Small intestine (tissue), 7 donors: ENCODE measurements at regions not wholly inside any gene's neighbourhood (a gene's known extent, or its start where the extent isn't known, plus 50 kb on each side); places are given as distances from the start of the nearest gene placed in this dataset.

ENCODE experiments used
- DNase-seq, 2 donors: peaks; one replicate each; pipeline versions ENCODE4 v3.0.0 to v3.0.0-alpha.2; 2013
- FAIRE-seq: peaks from 2 replicates; lab custom pipeline; 2012; peaks lifted over from hg19 to GRCh38; lab: Jason Lieb, UNC
- H3K27ac ChIP-seq, 3 donors: one replicate each; pipeline ENCODE4 v1.5.1; 2013; ENCODE audit warnings: low read length in 2 of 3, mild to moderate bottlenecking in 2 of 3, control low read depth in 1 of 3, inconsistent platforms in 1 of 3, low read depth in 1 of 3, moderate library complexity in 1 of 3
- H3K27me3 ChIP-seq, 3 donors: one replicate each; pipeline ENCODE4 v1.6.1; 2013; ENCODE audit warnings: low read length in 3 of 3, inconsistent platforms in 1 of 3; ENCODE audit not compliant: control insufficient read depth in 3 of 3, insufficient read depth in 3 of 3
- H3K36me3 ChIP-seq, 3 donors: one replicate each; pipeline ENCODE4 v1.6.1; 2013; ENCODE audit warnings: low read length in 3 of 3, inconsistent platforms in 1 of 3, low read depth in 1 of 3, mild to moderate bottlenecking in 1 of 3, moderate library complexity in 1 of 3; ENCODE audit not compliant: control insufficient read depth in 3 of 3, insufficient read depth in 2 of 3
- H3K4me1 ChIP-seq, 3 donors: one replicate each; pipeline ENCODE4 v1.6.1; 2013; ENCODE audit warnings: low read length in 2 of 3, inconsistent platforms in 1 of 3, low read depth in 1 of 3, mild to moderate bottlenecking in 1 of 3, moderate library complexity in 1 of 3; ENCODE audit not compliant: control insufficient read depth in 3 of 3, insufficient read depth in 2 of 3
- H3K4me3 ChIP-seq, 3 donors: one replicate each; pipeline ENCODE4 v1.5.1; 2013; ENCODE audit warnings: low read length in 3 of 3, control low read depth in 1 of 3, inconsistent platforms in 1 of 3, low read depth in 1 of 3, mild to moderate bottlenecking in 1 of 3, moderate library complexity in 1 of 3
- H3K9me3 ChIP-seq, 2 donors: one replicate each; pipeline ENCODE4 v1.6.1; 2013; ENCODE audit warnings: low read depth in 1 of 2, low read length in 1 of 2; ENCODE audit not compliant: control insufficient read depth in 2 of 2, insufficient read depth in 1 of 2
- WGBS, 3 donors: extraction: QIAGEN DNeasy Blood & Tissue Kit; methylation state at CpG; one replicate each; pipeline ENCODE4 v1.1.7; 2013; 5-methylcytosine and 5-hydroxymethylcytosine counted together
- donor health status: healthy with polysubstance abuse.
- donor health status: control.
- donor health status: control.
- donor health status: Bipolar disorder and iron deficiency.
- donor health status: healthy.

- FAIRE-seq (no peak), DNase-seq (no peak)
- H3K4me1 ChIP-seq = no peaks in the 10 kb centered on the region
- H3K27me3 ChIP-seq = no peaks in the 10 kb centered on the region
- no peak overlapping the region for H3K27ac ChIP-seq
- H3K36me3 ChIP-seq = peaks cover 0 to 2% (median 0%) of the 10 kb centered on the region in 3 donors
- no peaks in the 10 kb centered on the region for H3K9me3 ChIP-seq
- no peak overlapping the region for H3K4me3 ChIP-seq
- WGBS, 3 donors = 77 to 80% (median 80%) methylated on average over 11 of the region's 11 CpGs
Observed at GRCh38 chr1:31498376-31499040, 77.8 kb upstream of the TINAGL1 start.

- H3K36me3 ChIP-seq = peaks cover 0 to 2% (median 0%) of the 10 kb centered on the region in 3 donors
- no peak overlapping the region for H3K4me3 ChIP-seq
- no peaks in the 10 kb centered on the region for H3K27me3 ChIP-seq
- H3K27ac ChIP-seq = no peak overlapping the region
- DNase-seq (no peak), FAIRE-seq (no peak)
- H3K4me1 ChIP-seq = peaks cover 0 to 4% (median 0%) of the 10 kb centered on the region in 3 donors
- H3K9me3 ChIP-seq = no peaks in the 10 kb centered on the region
- 84 to 92% (median 87%) methylated on average over 5 of the region's 5 CpGs for WGBS, 3 donors
Observed at GRCh38 chr1:31501505-31501904, 74.8 kb upstream of the TINAGL1 start.

GRCh38 chr1:31502253-31502652 lies 74.1 kb upstream of the TINAGL1 start:
- FAIRE-seq = no peak

GRCh38 chr1:31502926-31503511 lies 73.3 kb upstream of the TINAGL1 start:
- DNase-seq (no peak), FAIRE-seq (no peak)
- Histone ChIP-seq H3K27ac (no peak overlapping the region), H3K27me3 (no peaks in the 10 kb centered on the region), H3K36me3 (peaks cover 0 to 2% (median 0%) of the 10 kb centered on the region in 3 donors), H3K9me3 (no peaks in the 10 kb centered on the region), H3K4me3 (no peak overlapping the region), H3K4me1 (peaks cover 0 to 4% (median 2%) of the 10 kb centered on the region in 3 donors)
- WGBS, 3 donors = 75 to 91% (median 86%) methylated on average over 11 of the region's 11 CpGs

More at GRCh38 chr1:31502253-31502652, 74.1 kb upstream of the TINAGL1 start:
- no peaks in the 10 kb centered on the region for H3K9me3 ChIP-seq
- no peak overlapping the region for H3K27ac ChIP-seq
- H3K27me3 ChIP-seq = no peaks in the 10 kb centered on the region
- WGBS, 3 donors = 72 to 85% (median 75%) methylated on average over 2 of the region's 2 CpGs
- H3K36me3 ChIP-seq = peaks cover 0 to 2% (median 0%) of the 10 kb centered on the region in 3 donors
- DNase-seq = no peak
- H3K4me1 ChIP-seq = peaks cover 0 to 4% (median 0%) of the 10 kb centered on the region in 3 donors
- H3K4me3 ChIP-seq = no peak overlapping the region

- peaks cover 0 to 2% (median 0%) of the 10 kb centered on the region in 3 donors for H3K36me3 ChIP-seq
- DNase-seq = no peak
- no peaks in the 10 kb centered on the region for H3K9me3 ChIP-seq
- H3K27me3 ChIP-seq = no peaks in the 10 kb centered on the region
- FAIRE-seq = no peak
- H3K27ac ChIP-seq = no peak overlapping the region
- 38 to 55% (median 48%) methylated on average over 4 of the region's 4 CpGs for WGBS, 3 donors
- no peak overlapping the region for H3K4me3 ChIP-seq
- H3K4me1 ChIP-seq = peaks cover 0 to 8% (median 4%) of the 10 kb centered on the region in 3 donors
Observed at GRCh38 chr1:31503570-31503969, 72.7 kb upstream of the TINAGL1 start.

- Histone ChIP-seq H3K4me1 (peaks cover 3 to 12% (median 5%) of the 10 kb centered on the region in 3 donors), H3K27me3 (no peaks in the 10 kb centered on the region), H3K36me3 (peaks cover 0 to 2% (median 0%) of the 10 kb centered on the region in 3 donors), H3K4me3 (no peak overlapping the region), H3K9me3 (no peaks in the 10 kb centered on the region), H3K27ac (no peak overlapping the region)
- FAIRE-seq = no peak
- DNase-seq = peak in 1 of 2 donors; percentile 29
- WGBS, 3 donors = 13 to 50% (median 42%) methylated on average over 8 of the region's 8 CpGs
Observed at GRCh38 chr1:31504001-31504400, 72.3 kb upstream of the TINAGL1 start.

GRCh38 chr1:31505911-31506497 lies 70.3 kb upstream of the TINAGL1 start:
- WGBS, 3 donors = 64 to 79% (median 69%) methylated on average over 13 of the region's 13 CpGs
- DNase-seq (no peak), FAIRE-seq (no peak)
- H3K4me1 ChIP-seq = peaks cover 3 to 28% (median 8%) of the 10 kb centered on the region in 3 donors
- H3K9me3 ChIP-seq = no peaks in the 10 kb centered on the region
- H3K4me3 ChIP-seq = no peak overlapping the region
- no peaks in the 10 kb centered on the region for H3K36me3 ChIP-seq
- no peaks in the 10 kb centered on the region for H3K27me3 ChIP-seq
- H3K27ac ChIP-seq = no peak overlapping the region

- Histone ChIP-seq H3K27ac (no peak overlapping the region), H3K27me3 (no peaks in the 10 kb centered on the region)
Observed at GRCh38 chr1:31507221-31507620, 69.1 kb upstream of the TINAGL1 start.

More at GRCh38 chr1:31507221-31507620, 69.1 kb upstream of the TINAGL1 start:
- DNase-seq = peak in 1 of 2 donors; percentile 36
- no peak for FAIRE-seq
- Histone ChIP-seq H3K36me3 (no peaks in the 10 kb centered on the region), H3K9me3 (no peaks in the 10 kb centered on the region), H3K4me1 (peaks cover 3 to 37% (median 8%) of the 10 kb centered on the region in 3 donors), H3K4me3 (no peak overlapping the region)
- 71 to 77% (median 73%) methylated on average over 9 of the region's 9 CpGs for WGBS, 3 donors
